IMR-90 (cell line): ENCODE measurements at regions not wholly inside any gene's neighbourhood (a gene's known extent, or its start where the extent isn't known, plus 50 kb on each side); places are given as distances from the start of the nearest gene placed in this dataset.
A peak's percentile ranks its signal among the peaks of the same experiment; 100 is the strongest.

Source experiments
- ATAC-seq: fragments of 200-7000 bp; cut with Tn5 transposase; 2 replicates; pipeline ENCODE4 v1.9.1; 2020; ENCODE audit warnings: low read depth, mild to moderate bottlenecking, moderate library complexity
- BruUV-seq: library from RNA; stranded (reverse); fragments of 400-500 nt; replicated peaks from 2 replicates; lab custom pipeline; 2021; lab: Mats Ljungman, UMichigan
- CTCF ChIA-PET: fragments of 300-600 bp; formaldehyde crosslinking; extraction: SDS; loops from one replicate; lab custom pipeline; 2021; ENCODE audit warnings: antibody characterized with exemption; lab: Yijun Ruan, JAX
- POLR2A ChIA-PET: fragments of 300-600 bp; sonication (Branson Sonifier 250); formaldehyde crosslinking; loops from one replicate; lab custom pipeline; 2022; ENCODE audit warnings: antibody characterized with exemption; ENCODE audit not compliant: unreplicated experiment; lab: Charles Lee
- DNase-seq: peaks from one replicate; pipeline ENCODE4 v3.0.0; 2013
- H2AFZ ChIP-seq: replicated peaks from 2 replicates; pipeline ENCODE3; 2013; ENCODE audit warnings: low read length, mild to moderate bottlenecking; ENCODE audit not compliant: poor library complexity
- H2AK5ac ChIP-seq: 2 replicates; pipeline ENCODE4 v1.6.1; 2013; ENCODE audit warnings: low read depth, low read length, inconsistent platforms
- H2AK9ac ChIP-seq: replicated peaks from 2 replicates; pipeline ENCODE3; 2013; ENCODE audit warnings: mild to moderate bottlenecking, low read depth, low read length, moderate library complexity; ENCODE audit not compliant: poor library complexity
- H2BK120ac ChIP-seq: 2 replicates; pipeline ENCODE4 v1.6.1; 2013; ENCODE audit warnings: low read depth, low read length, inconsistent platforms
- H2BK15ac ChIP-seq: 3 replicates; pipeline ENCODE4 v1.6.1; 2013; ENCODE audit warnings: low read depth, low read length, inconsistent platforms
- H2BK20ac ChIP-seq: 2 replicates; pipeline ENCODE4 v1.6.1; 2013; ENCODE audit warnings: low read depth, mild to moderate bottlenecking, inconsistent platforms, low read length, moderate library complexity
- H2BK5ac ChIP-seq: 2 replicates; pipeline ENCODE4 v1.6.1; 2013; ENCODE audit warnings: mild to moderate bottlenecking, low read depth, low read length, inconsistent platforms; ENCODE audit not compliant: poor library complexity, severe bottlenecking
- H3K14ac ChIP-seq: replicated peaks from 2 replicates; pipeline ENCODE4 v1.6.1; 2013; ENCODE audit warnings: low read depth, low read length, inconsistent platforms
- H3K18ac ChIP-seq: 2 replicates; pipeline ENCODE4 v1.6.1; 2013; ENCODE audit warnings: low read depth, low read length, control low read depth
- H3K23ac ChIP-seq: 2 replicates; pipeline ENCODE4 v1.6.1; 2013; ENCODE audit warnings: low read depth, low read length, inconsistent platforms
- H3K27ac ChIP-seq: 2 replicates; pipeline ENCODE4 v1.5.1; 2013; ENCODE audit warnings: mild to moderate bottlenecking, control low read depth, low read length; ENCODE audit not compliant: insufficient read depth
- H3K27me3 ChIP-seq: 2 replicates; pipeline ENCODE4 v1.6.1; 2013; ENCODE audit warnings: low read length; ENCODE audit not compliant: control insufficient read depth, insufficient read depth
- H3K36me3 ChIP-seq: 2 replicates; pipeline ENCODE4 v1.6.1; 2013; ENCODE audit warnings: low read length, mixed read lengths; ENCODE audit not compliant: control insufficient read depth, insufficient read depth
- H3K4ac ChIP-seq: 2 replicates; pipeline ENCODE4 v1.6.1; 2013; ENCODE audit warnings: low read depth, low read length, inconsistent platforms
- H3K4me1 ChIP-seq: 2 replicates; pipeline ENCODE4 v1.6.1; 2013; ENCODE audit warnings: low read length, mixed read lengths; ENCODE audit not compliant: control insufficient read depth, insufficient read depth
- H3K4me2 ChIP-seq: 2 replicates; pipeline ENCODE4 v1.6.1; 2013; ENCODE audit warnings: low read depth, mild to moderate bottlenecking, control low read depth, low read length, moderate library complexity
- H3K4me3 ChIP-seq: 2 replicates; pipeline ENCODE4 v1.5.1; 2013; ENCODE audit warnings: low read depth, mild to moderate bottlenecking, control low read depth, low read length, moderate library complexity; ENCODE audit not compliant: insufficient read depth
- H3K56ac ChIP-seq: 2 replicates; pipeline ENCODE4 v1.6.1; 2013; ENCODE audit warnings: low read length, inconsistent platforms; ENCODE audit not compliant: insufficient read depth; ENCODE audit errors: extremely low read depth
- H3K79me1 ChIP-seq, 2 experiments: 2 replicates each; pipeline ENCODE4 v1.6.1; 2013; ENCODE audit warnings: low read length in 2 of 2, inconsistent platforms in 1 of 2, low read depth in 1 of 2
- H3K9ac ChIP-seq: 2 replicates; pipeline ENCODE4 v1.6.1; 2013; ENCODE audit warnings: low read depth, low read length, control low read depth
- H3K9me1 ChIP-seq: 2 replicates; pipeline ENCODE4 v1.6.1; 2013; ENCODE audit warnings: low read length, inconsistent platforms; ENCODE audit not compliant: insufficient read depth
- H3K9me3 ChIP-seq: 2 replicates; pipeline ENCODE4 v1.6.1; 2013; ENCODE audit warnings: low read length; ENCODE audit not compliant: control insufficient read depth, insufficient read depth
- H4K20me1 ChIP-seq: 2 replicates; pipeline ENCODE4 v1.6.1; 2013; ENCODE audit warnings: low read length, inconsistent platforms; ENCODE audit not compliant: insufficient read depth
- H4K5ac ChIP-seq: 2 replicates; pipeline ENCODE4 v1.6.1; 2013; ENCODE audit warnings: mild to moderate bottlenecking, low read depth, low read length, control low read depth
- H4K8ac ChIP-seq, 2 experiments: 2 replicates each; pipeline ENCODE4 v1.6.1; 2013; ENCODE audit warnings: low read depth in 2 of 2, low read length in 2 of 2, control low read depth in 1 of 2, inconsistent platforms in 1 of 2
- H4K91ac ChIP-seq: 2 replicates; pipeline ENCODE4 v1.6.1; 2013; ENCODE audit warnings: low read depth, low read length, inconsistent platforms; ENCODE audit not compliant: insufficient read depth
- BHLHE40 ChIP-seq: fragments of 150-350 bp; IDR thresholded peaks from 2 replicates; pipeline ENCODE4 v1.6.1; 2016; ENCODE audit warnings: mild to moderate bottlenecking, low read depth, low read length
- CEBPB ChIP-seq: IDR thresholded peaks from 2 replicates; pipeline ENCODE4 v1.6.1; 2012; ENCODE audit warnings: low read depth, low read length, improper control_type of control experiment
- MAFK ChIP-seq: IDR thresholded peaks from 2 replicates; pipeline ENCODE4 v1.6.1; 2012; ENCODE audit warnings: low read depth, low read length, improper control_type of control experiment
- MAZ ChIP-seq: IDR thresholded peaks from 2 replicates; pipeline ENCODE4 v1.6.1; 2012; ENCODE audit warnings: low read depth, mild to moderate bottlenecking, low read length, improper control_type of control experiment, moderate library complexity, borderline replicate concordance
- MXI1 ChIP-seq: IDR thresholded peaks from 2 replicates; pipeline ENCODE4 v1.6.1; 2012; ENCODE audit warnings: low read depth, mild to moderate bottlenecking, low read length, moderate library complexity, borderline replicate concordance
- NFE2L2 ChIP-seq: fragments of 150-350 bp; IDR thresholded peaks from 2 replicates; pipeline ENCODE4 v1.6.1; 2016; ENCODE audit warnings: low read depth, mild to moderate bottlenecking, low read length
- POLR2A ChIP-seq: IDR thresholded peaks from 2 replicates; pipeline ENCODE4 v1.6.1; 2012; ENCODE audit warnings: mild to moderate bottlenecking, low read depth, low read length
- RAD21 ChIP-seq: IDR thresholded peaks from 2 replicates; pipeline ENCODE4 v1.6.1; 2012; ENCODE audit warnings: low read length, improper control_type of control experiment
- RCOR1 ChIP-seq: IDR thresholded peaks from 2 replicates; pipeline ENCODE4 v1.6.1; 2012; ENCODE audit warnings: mild to moderate bottlenecking, low read length, improper control_type of control experiment; ENCODE audit not compliant: insufficient replicate concordance
- RFX5 ChIP-seq: IDR thresholded peaks from 2 replicates; pipeline ENCODE4 v1.8.0; 2012; ENCODE audit warnings: low read depth, mild to moderate bottlenecking, low read length, moderate library complexity
- SMC3 ChIP-seq: fragments of 150-350 bp; IDR thresholded peaks from 2 replicates; pipeline ENCODE4 v1.6.1; 2016; ENCODE audit warnings: low read depth, mild to moderate bottlenecking, antibody characterized with exemption, low read length, moderate library complexity
- WGBS, 2 experiments: methylation state at CpG; one replicate each; pipeline versions ENCODE4 v1.1.5 to v1.1.7; 2013; ENCODE audit warnings: missing lambda C conversion rate in 2 of 2; ENCODE audit not compliant: insufficient read length in 1 of 2; ENCODE audit errors: extremely low coverage in 2 of 2; 5-methylcytosine and 5-hydroxymethylcytosine counted together
- dilution Hi-C: fragments of 300-500 bp; cut with HindIII; formaldehyde crosslinking; loops from one replicate; pipeline ENCODE4 v1.14.3; 2018; ENCODE audit warnings: low sequenced_read_pairs; ENCODE audit not compliant: unreplicated experiment
- in situ Hi-C: fragments of 300-500 bp; cut with MboI; formaldehyde crosslinking; loops from 3 replicates; pipeline ENCODE4 v1.14.3; 2019; ENCODE audit warnings: low sequenced_read_pairs, inconsistent platforms, mixed read lengths
- intact Hi-C: fragments of 100-400 bp; cut with micrococcal nuclease; formaldehyde crosslinking; loops from 2 replicates; pipeline ENCODE4 v1.10.0; 2022
- TF ChIP-seq, protein P1 (sequence below): fragments of 150-350 bp; IDR thresholded peaks from 2 replicates; pipeline ENCODE4 v1.6.1; 2017; ENCODE audit warnings: mild to moderate bottlenecking, antibody characterized with exemption, low read length, low read depth
- TF ChIP-seq, protein P2 (sequence below): conservative IDR thresholded peaks from 2 replicates; pipeline ENCODE4 v1.5.1; 2012; ENCODE audit warnings: mild to moderate bottlenecking, low read depth, low read length, improper control_type of control experiment
- TF ChIP-seq, protein P3 (sequence below): fragments of 150-350 bp; IDR thresholded peaks from 2 replicates; pipeline ENCODE4 v1.6.1; 2016; ENCODE audit warnings: low read depth, mild to moderate bottlenecking, low read length, moderate library complexity, borderline replicate concordance

DNA sequence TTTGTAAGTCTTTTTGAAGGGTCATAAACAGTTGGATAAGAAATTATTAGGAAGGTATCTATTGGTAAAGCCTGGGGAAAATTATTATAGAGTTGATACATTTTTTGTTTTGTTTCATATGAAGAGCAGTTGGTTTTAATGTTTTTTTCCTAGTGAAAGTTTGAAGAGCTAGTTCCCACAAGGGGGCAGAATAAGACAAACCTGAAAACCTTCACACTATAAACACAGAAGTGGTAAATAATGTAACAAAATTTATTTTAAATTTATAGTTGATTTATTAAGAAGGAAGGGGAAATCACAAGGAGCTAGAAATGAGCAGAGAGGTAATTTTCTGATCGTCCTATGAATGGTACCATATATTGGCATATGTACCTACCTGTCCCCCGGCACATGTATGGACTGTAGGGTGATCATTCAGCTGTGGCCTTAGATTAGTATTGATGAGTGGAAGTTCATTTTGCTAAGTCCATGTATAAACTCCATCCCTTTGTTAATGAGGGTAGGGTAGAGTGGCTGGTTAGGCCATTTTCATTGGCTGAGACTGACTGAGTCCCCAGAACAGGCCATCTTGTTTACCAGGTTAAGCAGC, 116.3 kb downstream of the TANC2 start:
- Histone ChIP-seq H4K91ac (peak overlapping the region; percentile 23; the same call in 1 of the 2 replicates), H2AK5ac (peak overlapping the region; percentile 27; the same call in 1 of the 2 replicates), H3K9ac (no peak overlapping the region), H4K5ac (no peak overlapping the region), H2AFZ (no peak overlapping the region), H3K9me1 (peaks cover 3% of the 10 kb centered on the region), H3K56ac (no peak overlapping the region), H2BK15ac (0 out of 3 replicates have a peak overlapping the region, but pooled peaks have one; percentile 13), H3K27me3 (no peaks in the 10 kb centered on the region), H2AK9ac (no peak overlapping the region), H3K18ac (no peak overlapping the region), H2BK20ac (no peak overlapping the region), H4K20me1 (peaks cover 34% of the 10 kb centered on the region), H4K8ac (no peak overlapping the region), H3K23ac (no peak overlapping the region), H3K4ac (no peak overlapping the region), H3K79me1 (peaks cover 31 to 46% of the 10 kb centered on the region in 2 experiments), H3K14ac (peak overlapping the region; percentile 74), H3K4me2 (no peak overlapping the region), H3K27ac (no peak overlapping the region), H3K36me3 (peaks cover 3% of the 10 kb centered on the region), H2BK5ac (no peak overlapping the region), H3K4me1 (peaks cover 8% of the 10 kb centered on the region; the same call in 1 of the 2 replicates), H3K9me3 (no peaks in the 10 kb centered on the region), H3K4me3 (no peak overlapping the region), H2BK120ac (peak overlapping the region; percentile 3; the same call in 1 of the 2 replicates)
- WGBS, 2 experiments: no CpG with 5 or more reads among the region's 2 CpGs
- CTCF ChIA-PET: interaction anchor here (0.8 to 1.3 kb wide), 4 partner anchors 106 to 324 kb away, joined by 3 to 14 read pairs (median 4); no protein-coding TSS in a partner anchor
- POLR2A ChIA-PET: interaction anchor here (0.6 kb wide), 2 partner anchors 234 to 325 kb away, joined by 3 to 5 read pairs; no protein-coding TSS in a partner anchor
- TF ChIP-seq, protein P1, sequence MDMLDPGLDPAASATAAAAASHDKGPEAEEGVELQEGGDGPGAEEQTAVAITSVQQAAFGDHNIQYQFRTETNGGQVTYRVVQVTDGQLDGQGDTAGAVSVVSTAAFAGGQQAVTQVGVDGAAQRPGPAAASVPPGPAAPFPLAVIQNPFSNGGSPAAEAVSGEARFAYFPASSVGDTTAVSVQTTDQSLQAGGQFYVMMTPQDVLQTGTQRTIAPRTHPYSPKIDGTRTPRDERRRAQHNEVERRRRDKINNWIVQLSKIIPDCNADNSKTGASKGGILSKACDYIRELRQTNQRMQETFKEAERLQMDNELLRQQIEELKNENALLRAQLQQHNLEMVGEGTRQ: no peak
- TF ChIP-seq CEBPB (no peak), POLR2A (no peak), NFE2L2 (no peak), RFX5 (no peak), MAZ (no peak), RAD21 (peak; percentile 65), RCOR1 (no peak), SMC3 (peak; percentile 72), MXI1 (no peak), MAFK (no peak), BHLHE40 (no peak)
- TF ChIP-seq, protein P2, sequence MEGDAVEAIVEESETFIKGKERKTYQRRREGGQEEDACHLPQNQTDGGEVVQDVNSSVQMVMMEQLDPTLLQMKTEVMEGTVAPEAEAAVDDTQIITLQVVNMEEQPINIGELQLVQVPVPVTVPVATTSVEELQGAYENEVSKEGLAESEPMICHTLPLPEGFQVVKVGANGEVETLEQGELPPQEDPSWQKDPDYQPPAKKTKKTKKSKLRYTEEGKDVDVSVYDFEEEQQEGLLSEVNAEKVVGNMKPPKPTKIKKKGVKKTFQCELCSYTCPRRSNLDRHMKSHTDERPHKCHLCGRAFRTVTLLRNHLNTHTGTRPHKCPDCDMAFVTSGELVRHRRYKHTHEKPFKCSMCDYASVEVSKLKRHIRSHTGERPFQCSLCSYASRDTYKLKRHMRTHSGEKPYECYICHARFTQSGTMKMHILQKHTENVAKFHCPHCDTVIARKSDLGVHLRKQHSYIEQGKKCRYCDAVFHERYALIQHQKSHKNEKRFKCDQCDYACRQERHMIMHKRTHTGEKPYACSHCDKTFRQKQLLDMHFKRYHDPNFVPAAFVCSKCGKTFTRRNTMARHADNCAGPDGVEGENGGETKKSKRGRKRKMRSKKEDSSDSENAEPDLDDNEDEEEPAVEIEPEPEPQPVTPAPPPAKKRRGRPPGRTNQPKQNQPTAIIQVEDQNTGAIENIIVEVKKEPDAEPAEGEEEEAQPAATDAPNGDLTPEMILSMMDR: peak; percentile 62
- TF ChIP-seq, protein P3, sequence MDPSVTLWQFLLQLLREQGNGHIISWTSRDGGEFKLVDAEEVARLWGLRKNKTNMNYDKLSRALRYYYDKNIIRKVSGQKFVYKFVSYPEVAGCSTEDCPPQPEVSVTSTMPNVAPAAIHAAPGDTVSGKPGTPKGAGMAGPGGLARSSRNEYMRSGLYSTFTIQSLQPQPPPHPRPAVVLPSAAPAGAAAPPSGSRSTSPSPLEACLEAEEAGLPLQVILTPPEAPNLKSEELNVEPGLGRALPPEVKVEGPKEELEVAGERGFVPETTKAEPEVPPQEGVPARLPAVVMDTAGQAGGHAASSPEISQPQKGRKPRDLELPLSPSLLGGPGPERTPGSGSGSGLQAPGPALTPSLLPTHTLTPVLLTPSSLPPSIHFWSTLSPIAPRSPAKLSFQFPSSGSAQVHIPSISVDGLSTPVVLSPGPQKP: no peak
- intact Hi-C loops (loop anchor here (1.0 kb wide), 2 partner anchors 324 to 379 kb away; no protein-coding TSS in a partner anchor), in situ Hi-C loops (loop anchor here (5.0 kb wide), 1 partner anchor 325 kb away; no protein-coding TSS in a partner anchor), dilution Hi-C loops (no loop called here)
- ATAC-seq: peak; percentile 30
- BruUV-seq: no TSS peak
- peak; percentile 58 for DNase-seq
